ENCODE measurements at regions not wholly inside any gene's neighbourhood (a gene's known extent, or its start where the extent isn't known, plus 50 kb on each side); places are given as distances from the start of the nearest gene placed in this dataset.

DNA sequence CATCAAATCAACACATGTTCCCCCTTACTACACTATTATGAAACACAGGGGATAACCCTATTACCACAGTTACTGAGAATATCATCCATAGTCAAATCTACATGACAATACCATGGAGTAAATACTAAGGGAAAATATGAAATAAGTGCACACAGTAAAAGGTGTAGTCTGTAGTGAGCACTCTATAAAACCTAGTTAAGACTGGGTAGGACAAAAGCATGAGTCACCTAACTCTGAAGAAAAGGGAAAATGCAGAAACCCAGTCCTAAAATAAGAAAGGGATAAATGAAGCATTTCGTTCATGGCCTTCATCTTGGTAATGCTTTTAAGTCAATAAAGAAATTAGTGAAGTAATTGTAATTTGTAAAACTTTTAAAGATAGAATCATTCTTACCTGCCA lies 65.4 kb upstream of the ACVR2A start:
- TF ChIP-seq, protein P1, sequence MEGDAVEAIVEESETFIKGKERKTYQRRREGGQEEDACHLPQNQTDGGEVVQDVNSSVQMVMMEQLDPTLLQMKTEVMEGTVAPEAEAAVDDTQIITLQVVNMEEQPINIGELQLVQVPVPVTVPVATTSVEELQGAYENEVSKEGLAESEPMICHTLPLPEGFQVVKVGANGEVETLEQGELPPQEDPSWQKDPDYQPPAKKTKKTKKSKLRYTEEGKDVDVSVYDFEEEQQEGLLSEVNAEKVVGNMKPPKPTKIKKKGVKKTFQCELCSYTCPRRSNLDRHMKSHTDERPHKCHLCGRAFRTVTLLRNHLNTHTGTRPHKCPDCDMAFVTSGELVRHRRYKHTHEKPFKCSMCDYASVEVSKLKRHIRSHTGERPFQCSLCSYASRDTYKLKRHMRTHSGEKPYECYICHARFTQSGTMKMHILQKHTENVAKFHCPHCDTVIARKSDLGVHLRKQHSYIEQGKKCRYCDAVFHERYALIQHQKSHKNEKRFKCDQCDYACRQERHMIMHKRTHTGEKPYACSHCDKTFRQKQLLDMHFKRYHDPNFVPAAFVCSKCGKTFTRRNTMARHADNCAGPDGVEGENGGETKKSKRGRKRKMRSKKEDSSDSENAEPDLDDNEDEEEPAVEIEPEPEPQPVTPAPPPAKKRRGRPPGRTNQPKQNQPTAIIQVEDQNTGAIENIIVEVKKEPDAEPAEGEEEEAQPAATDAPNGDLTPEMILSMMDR (IDR thresholded peaks at IDR 0.05; ENCODE audit: low read depth, low read length) = no peak
- no peak for DNase-seq
- H3K4me3 ChIP-seq (ENCODE audit: low read depth, low read length) = no peak overlapping the region

GRCh38 chr2:147777394-147777793 lies 67.4 kb upstream of the ACVR2A start:
- Histone ChIP-seq H3K27me3 (ENCODE audit: insufficient read depth, low read depth, severe bottlenecking) (no peaks in the 10 kb centered on the region), H3K4me3 (ENCODE audit: low read depth, low read length) (no peak overlapping the region), H3K36me3 (no peaks in the 10 kb centered on the region), H3K9me3 (ENCODE audit: severe bottlenecking) (no peaks in the 10 kb centered on the region), H3K27ac (no peak overlapping the region)
- no peak for DNase-seq
- TF ChIP-seq, protein P1 (IDR thresholded peaks at IDR 0.05; ENCODE audit: low read depth, low read length) = no peak

More for the DNA sequence above, 65.4 kb upstream of the ACVR2A start:
- no peaks in the 10 kb centered on the region for H3K9me3 ChIP-seq (ENCODE audit: severe bottlenecking)
- H3K27ac ChIP-seq = no peak overlapping the region
- no peaks in the 10 kb centered on the region for H3K27me3 ChIP-seq (ENCODE audit: insufficient read depth, low read depth, severe bottlenecking)
- H3K36me3 ChIP-seq = no peaks in the 10 kb centered on the region

DNA sequence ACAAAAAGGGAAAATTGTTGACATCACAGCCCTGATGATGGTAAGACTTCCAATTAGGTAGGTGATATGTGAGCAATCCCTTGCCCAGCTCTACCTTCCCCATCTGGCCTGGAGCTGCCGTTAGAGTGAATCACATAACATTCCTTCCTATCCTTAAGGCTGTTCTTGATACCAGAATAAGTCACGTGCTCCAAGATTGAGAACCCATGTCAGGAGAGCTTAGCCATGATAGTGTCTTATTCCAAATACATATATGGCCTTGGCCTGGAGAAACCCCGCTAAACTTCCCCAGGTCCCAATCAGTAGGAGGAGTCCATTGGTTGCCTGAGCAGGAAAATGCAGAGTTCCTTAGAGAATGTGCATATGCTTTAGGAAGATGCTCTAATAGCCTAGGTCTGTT lies 70.0 kb upstream of the ACVR2A start:
- Histone ChIP-seq H3K4me3 (ENCODE audit: low read depth, low read length) (no peak overlapping the region), H3K27me3 (ENCODE audit: insufficient read depth, low read depth, severe bottlenecking) (no peaks in the 10 kb centered on the region)
- TF ChIP-seq, protein P1 (IDR thresholded peaks at IDR 0.05; ENCODE audit: low read depth, low read length) = no peak

GRCh38 chr2:147773479-147773878 lies 71.3 kb upstream of the ACVR2A start:
- H3K36me3 ChIP-seq = no peaks in the 10 kb centered on the region
- H3K9me3 ChIP-seq (ENCODE audit: severe bottlenecking) = no peaks in the 10 kb centered on the region
- no peak overlapping the region for H3K27ac ChIP-seq
- TF ChIP-seq, protein P1 (IDR thresholded peaks at IDR 0.05; ENCODE audit: low read depth, low read length) = no peak
- DNase-seq = no peak
- H3K4me3 ChIP-seq (ENCODE audit: low read depth, low read length) = no peak overlapping the region
- no peaks in the 10 kb centered on the region for H3K27me3 ChIP-seq (ENCODE audit: insufficient read depth, low read depth, severe bottlenecking)

More for the DNA sequence above, 70.0 kb upstream of the ACVR2A start:
- Histone ChIP-seq H3K27ac (no peak overlapping the region), H3K9me3 (ENCODE audit: severe bottlenecking) (no peaks in the 10 kb centered on the region), H3K36me3 (no peaks in the 10 kb centered on the region)
- no peak for DNase-seq

- no peaks in the 10 kb centered on the region for H3K9me3 ChIP-seq (ENCODE audit: severe bottlenecking)
- no peaks in the 10 kb centered on the region for H3K36me3 ChIP-seq
- DNase-seq = no peak
- H3K4me3 ChIP-seq (ENCODE audit: low read depth, low read length) = no peak overlapping the region
- no peaks in the 10 kb centered on the region for H3K27me3 ChIP-seq (ENCODE audit: insufficient read depth, low read depth, severe bottlenecking)
- no peak overlapping the region for H3K27ac ChIP-seq
- TF ChIP-seq, protein P1 (IDR thresholded peaks at IDR 0.05; ENCODE audit: low read depth, low read length) = no peak
Observed at GRCh38 chr2:147772781-147773180, 72.0 kb upstream of the ACVR2A start.

- H3K27me3 ChIP-seq (ENCODE audit: insufficient read depth, low read depth, severe bottlenecking) = no peaks in the 10 kb centered on the region
- TF ChIP-seq, protein P1 (IDR thresholded peaks at IDR 0.05; ENCODE audit: low read depth, low read length) = no peak
- no peaks in the 10 kb centered on the region for H3K36me3 ChIP-seq
- H3K27ac ChIP-seq = no peak overlapping the region
- no peaks in the 10 kb centered on the region for H3K9me3 ChIP-seq (ENCODE audit: severe bottlenecking)
- DNase-seq = no peak
- no peak overlapping the region for H3K4me3 ChIP-seq (ENCODE audit: low read depth, low read length)
Observed at GRCh38 chr2:147763861-147764260, 81.0 kb upstream of the ACVR2A start.

Measured in WERI-Rb-1 (cell line).